ENCODE measurements at regions not wholly inside any gene's neighbourhood (a gene's known extent, or its start where the extent isn't known, plus 50 kb on each side); places are given as distances from the start of the nearest gene placed in this dataset.

GRCh38 chr5:87936667-87937066 lies 332.0 kb downstream of the TMEM161B start:
- Mint-ChIP-seq H3K36me3 (no peaks in the 10 kb centered on the region), H3K4me1 (ENCODE audit: low read depth) (no peaks in the 10 kb centered on the region), H3K27me3 (no peaks in the 10 kb centered on the region), H3K4me3 (no peak overlapping the region), H3K9me3 (peaks cover 4% of the 10 kb centered on the region), H3K27ac (no peak overlapping the region)
- POLR2A ChIA-PET = no interaction called here
- CTCF ChIA-PET = no interaction called here
- DNase-seq = no peak
- intact Hi-C loops (cut with micrococcal nuclease) = no loop called here

DNA sequence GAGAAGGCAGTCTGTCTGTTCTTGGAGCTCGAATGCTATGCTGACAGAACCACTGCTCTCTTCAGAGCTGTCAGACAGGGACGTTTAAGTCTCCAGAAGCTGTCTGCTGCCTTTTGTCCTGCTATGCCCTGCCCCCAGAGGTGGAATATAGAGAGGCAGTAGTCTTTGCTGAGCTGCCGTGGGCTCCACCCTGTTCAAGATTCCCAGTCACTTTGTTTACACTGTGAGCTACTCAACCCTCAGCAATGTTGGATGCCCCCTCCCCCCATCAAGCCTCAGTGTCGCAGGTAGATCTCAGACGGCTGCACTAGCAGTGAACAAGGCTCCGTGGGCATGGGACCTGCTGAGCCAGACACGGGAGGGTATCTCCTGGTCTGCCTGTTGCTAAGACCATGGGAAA lies 344.2 kb downstream of the TMEM161B start:
- H3K4me1 Mint-ChIP-seq (ENCODE audit: low read depth) = no peaks in the 10 kb centered on the region
- POLR2A ChIA-PET = no interaction called here
- intact Hi-C loops (cut with micrococcal nuclease) = no loop called here
- no peak overlapping the region for H3K4me3 Mint-ChIP-seq
- no peak for DNase-seq
- no peaks in the 10 kb centered on the region for H3K36me3 Mint-ChIP-seq
- CTCF ChIA-PET = no interaction called here
- H3K27me3 Mint-ChIP-seq = peaks cover 1% of the 10 kb centered on the region
- H3K27ac Mint-ChIP-seq = no peak overlapping the region
- H3K9me3 Mint-ChIP-seq = no peaks in the 10 kb centered on the region

DNA sequence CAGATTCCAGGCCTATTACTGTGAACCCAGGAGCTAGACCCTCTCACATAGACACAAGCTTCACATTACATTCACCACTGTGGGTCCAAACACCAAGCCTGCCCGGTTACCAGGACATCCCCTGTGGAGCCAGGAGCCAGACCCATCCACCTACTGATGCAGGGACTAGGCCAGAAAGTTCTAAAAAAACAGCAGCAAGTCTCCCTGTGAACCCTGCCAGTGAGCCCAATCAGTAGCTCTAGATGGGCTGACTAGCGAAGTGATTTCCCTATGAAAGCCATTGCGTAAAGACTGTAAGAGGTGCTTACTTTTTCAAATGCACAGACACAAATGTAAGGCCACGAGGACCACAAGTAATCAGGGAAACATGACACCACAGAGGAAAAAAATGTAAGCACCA lies 352.3 kb downstream of the TMEM161B start:
- H3K4me1 Mint-ChIP-seq (ENCODE audit: low read depth) = no peaks in the 10 kb centered on the region
- H3K27me3 Mint-ChIP-seq = no peaks in the 10 kb centered on the region
- no peaks in the 10 kb centered on the region for H3K9me3 Mint-ChIP-seq
- ChIA-PET POLR2A (no interaction called here), CTCF (no interaction called here)
- no peak for DNase-seq
- no peak overlapping the region for H3K4me3 Mint-ChIP-seq
- no peaks in the 10 kb centered on the region for H3K36me3 Mint-ChIP-seq
- H3K27ac Mint-ChIP-seq = no peak overlapping the region
- intact Hi-C loops (cut with micrococcal nuclease) = no loop called here

DNA sequence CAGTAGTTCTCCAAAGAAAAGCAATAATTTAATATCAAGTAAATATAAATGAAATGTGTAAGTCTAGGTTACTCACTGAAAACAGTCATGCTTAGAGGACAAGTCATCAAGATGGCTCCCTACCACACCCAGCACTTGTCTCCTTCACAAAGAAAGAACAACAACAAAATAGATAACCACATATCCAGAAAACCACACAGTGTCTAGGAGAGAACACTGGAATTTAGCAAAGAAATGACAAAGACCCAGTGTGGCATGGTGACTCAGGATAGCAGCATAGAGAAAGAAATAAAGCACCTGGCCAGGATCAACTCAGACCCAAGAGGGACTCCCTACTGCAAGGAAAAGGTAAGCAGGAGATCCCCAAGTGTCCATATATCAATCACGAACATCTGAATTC lies 356.2 kb downstream of the TMEM161B start:
- Mint-ChIP-seq H3K4me1 (ENCODE audit: low read depth) (no peaks in the 10 kb centered on the region), H3K4me3 (no peak overlapping the region), H3K27ac (no peak overlapping the region), H3K36me3 (no peaks in the 10 kb centered on the region), H3K9me3 (no peaks in the 10 kb centered on the region), H3K27me3 (no peaks in the 10 kb centered on the region)
- intact Hi-C loops (cut with micrococcal nuclease) = no loop called here
- no peak for DNase-seq
- ChIA-PET POLR2A (no interaction called here), CTCF (no interaction called here)

DNA sequence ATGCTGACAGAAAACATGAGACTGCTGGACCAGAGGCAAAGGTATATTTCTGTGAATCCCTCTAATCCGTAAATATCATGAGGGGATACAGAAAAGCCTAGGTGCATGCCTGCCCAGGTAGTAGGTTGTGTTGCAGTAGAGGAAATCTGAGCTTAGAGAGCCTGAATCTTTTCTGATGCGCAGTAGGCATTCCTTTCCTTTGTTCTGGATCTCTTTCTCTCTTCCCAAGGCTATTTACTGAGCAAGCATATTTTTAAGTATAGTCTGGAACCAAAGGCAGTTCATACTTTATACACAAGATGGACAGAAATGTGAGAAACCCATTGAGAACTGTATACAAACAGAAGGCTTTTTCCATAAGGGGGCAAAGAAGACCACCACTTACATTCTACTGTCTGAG lies 359.3 kb downstream of the TMEM161B start:
- ChIA-PET POLR2A (no interaction called here), CTCF (no interaction called here)
- H3K27ac Mint-ChIP-seq = no peak overlapping the region
- intact Hi-C loops (cut with micrococcal nuclease) = no loop called here
- no peaks in the 10 kb centered on the region for H3K36me3 Mint-ChIP-seq
- DNase-seq = no peak
- no peak overlapping the region for H3K4me3 Mint-ChIP-seq
- no peaks in the 10 kb centered on the region for H3K9me3 Mint-ChIP-seq
- no peaks in the 10 kb centered on the region for H3K4me1 Mint-ChIP-seq (ENCODE audit: low read depth)
- H3K27me3 Mint-ChIP-seq = no peaks in the 10 kb centered on the region

DNA sequence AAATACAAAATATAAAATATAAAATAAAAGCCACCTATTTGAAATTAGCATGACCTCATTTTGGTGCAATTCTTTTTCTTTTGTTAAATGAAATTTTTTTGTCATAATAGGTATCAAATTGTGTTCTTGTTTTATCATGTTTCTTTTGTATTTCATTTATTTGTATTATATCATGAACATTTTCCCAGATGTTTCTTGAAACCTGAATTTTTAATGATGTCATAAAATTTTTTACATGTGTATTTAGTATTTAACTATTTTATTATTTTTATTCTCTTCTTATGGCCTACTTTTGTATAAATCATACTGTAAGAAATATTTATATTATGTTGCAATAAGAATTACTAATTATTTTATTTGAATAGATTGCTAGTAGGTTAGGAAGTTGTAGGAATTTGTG lies 361.7 kb downstream of the TMEM161B start:
- ChIA-PET POLR2A (no interaction called here), CTCF (no interaction called here)
- H3K36me3 Mint-ChIP-seq = no peaks in the 10 kb centered on the region
- H3K4me3 Mint-ChIP-seq = no peak overlapping the region
- DNase-seq = no peak
- intact Hi-C loops (cut with micrococcal nuclease) = no loop called here
- no peaks in the 10 kb centered on the region for H3K27me3 Mint-ChIP-seq
- no peaks in the 10 kb centered on the region for H3K4me1 Mint-ChIP-seq (ENCODE audit: low read depth)
- H3K27ac Mint-ChIP-seq = no peak overlapping the region
- H3K9me3 Mint-ChIP-seq = no peaks in the 10 kb centered on the region

DNA sequence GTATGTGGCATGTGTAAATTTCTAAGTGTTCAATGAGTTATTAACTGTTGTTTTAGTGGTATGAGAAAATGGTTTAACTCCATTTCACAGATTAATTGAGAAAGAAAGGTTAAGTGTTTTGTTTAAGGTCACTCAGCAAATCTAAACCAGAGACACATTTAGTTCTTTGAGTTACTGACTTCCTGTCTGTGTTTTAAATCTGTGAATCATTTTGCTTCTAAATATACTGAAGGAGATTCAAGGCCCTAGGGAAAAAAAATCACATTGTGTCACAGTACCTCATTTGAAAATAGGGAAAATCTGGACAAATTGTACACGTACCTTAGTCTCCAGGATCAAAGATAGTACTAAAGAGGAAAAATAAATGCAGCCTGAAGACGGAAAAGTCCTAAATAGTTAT lies 368.2 kb downstream of the TMEM161B start:
- CTCF ChIA-PET = no interaction called here
- POLR2A ChIA-PET = no interaction called here
- Mint-ChIP-seq H3K9me3 (no peaks in the 10 kb centered on the region), H3K27me3 (no peaks in the 10 kb centered on the region), H3K27ac (no peak overlapping the region), H3K4me3 (no peak overlapping the region), H3K4me1 (ENCODE audit: low read depth) (no peaks in the 10 kb centered on the region), H3K36me3 (no peaks in the 10 kb centered on the region)
- no peak for DNase-seq
- intact Hi-C loops (cut with micrococcal nuclease) = no loop called here

DNA sequence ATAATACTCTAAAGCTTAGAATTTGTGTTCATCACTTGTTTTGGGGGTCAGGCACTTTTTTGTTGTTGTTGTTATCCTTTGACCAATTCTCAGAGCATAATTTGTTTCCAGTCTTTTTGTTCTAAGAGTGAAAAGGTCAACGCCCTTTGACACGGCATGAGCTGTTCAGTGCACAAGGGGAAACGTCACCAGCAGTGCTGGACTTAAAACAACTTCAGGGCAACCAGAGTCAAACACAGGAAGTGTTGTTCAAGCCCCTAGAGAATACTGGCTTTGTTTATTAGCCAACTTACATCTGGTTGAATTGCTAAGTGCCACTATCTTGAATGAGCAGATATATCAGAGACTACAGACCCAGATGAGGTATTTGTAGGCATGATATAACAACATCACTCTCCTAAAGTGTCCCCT lies 368.9 kb downstream of the TMEM161B start:
- no peak for DNase-seq
- H3K36me3 Mint-ChIP-seq = no peaks in the 10 kb centered on the region
- H3K4me3 Mint-ChIP-seq = no peak overlapping the region
- H3K27ac Mint-ChIP-seq = no peak overlapping the region
- no peaks in the 10 kb centered on the region for H3K27me3 Mint-ChIP-seq
- POLR2A ChIA-PET = no interaction called here
- intact Hi-C loops (cut with micrococcal nuclease) = no loop called here
- no peaks in the 10 kb centered on the region for H3K4me1 Mint-ChIP-seq (ENCODE audit: low read depth)
- CTCF ChIA-PET = no interaction called here
- H3K9me3 Mint-ChIP-seq = no peaks in the 10 kb centered on the region

DNA sequence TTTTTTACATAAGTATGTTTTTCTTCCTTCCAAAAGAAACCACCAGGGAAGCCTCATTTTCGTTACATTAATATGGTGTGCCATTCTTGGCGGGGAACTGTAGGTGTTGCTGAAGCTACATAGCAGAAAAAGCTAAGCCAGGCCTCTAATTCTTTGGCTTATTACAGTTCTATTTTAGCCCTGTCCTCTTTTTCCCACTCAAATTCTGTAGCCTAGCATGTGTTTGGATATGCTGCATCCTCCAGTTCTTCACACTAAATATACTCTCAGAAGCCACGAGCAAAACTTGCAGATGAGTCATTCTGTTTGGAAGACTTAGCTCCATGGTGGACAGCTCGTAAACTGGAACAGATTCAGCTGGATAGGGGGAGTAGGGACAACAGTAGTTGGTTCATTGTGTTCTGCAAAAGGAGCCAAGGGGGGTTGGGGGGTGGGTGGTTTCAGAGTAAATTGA lies 369.4 kb downstream of the TMEM161B start:
- intact Hi-C loops (cut with micrococcal nuclease) = no loop called here
- no peak for DNase-seq
- H3K27me3 Mint-ChIP-seq = no peaks in the 10 kb centered on the region
- H3K4me1 Mint-ChIP-seq (ENCODE audit: low read depth) = no peaks in the 10 kb centered on the region
- ChIA-PET POLR2A (no interaction called here), CTCF (no interaction called here)
- no peaks in the 10 kb centered on the region for H3K9me3 Mint-ChIP-seq
- H3K36me3 Mint-ChIP-seq = no peaks in the 10 kb centered on the region
- H3K27ac Mint-ChIP-seq = no peak overlapping the region
- no peak overlapping the region for H3K4me3 Mint-ChIP-seq

GRCh38 chr5:87898574-87898973 lies 370.1 kb downstream of the TMEM161B start:
- DNase-seq = no peak
- POLR2A ChIA-PET = no interaction called here
- H3K27ac Mint-ChIP-seq = no peak overlapping the region
- H3K4me1 Mint-ChIP-seq (ENCODE audit: low read depth) = no peaks in the 10 kb centered on the region
- CTCF ChIA-PET = no interaction called here
- intact Hi-C loops (cut with micrococcal nuclease) = no loop called here
- no peaks in the 10 kb centered on the region for H3K27me3 Mint-ChIP-seq
- no peaks in the 10 kb centered on the region for H3K9me3 Mint-ChIP-seq
- no peak overlapping the region for H3K4me3 Mint-ChIP-seq
- H3K36me3 Mint-ChIP-seq = no peaks in the 10 kb centered on the region

DNA sequence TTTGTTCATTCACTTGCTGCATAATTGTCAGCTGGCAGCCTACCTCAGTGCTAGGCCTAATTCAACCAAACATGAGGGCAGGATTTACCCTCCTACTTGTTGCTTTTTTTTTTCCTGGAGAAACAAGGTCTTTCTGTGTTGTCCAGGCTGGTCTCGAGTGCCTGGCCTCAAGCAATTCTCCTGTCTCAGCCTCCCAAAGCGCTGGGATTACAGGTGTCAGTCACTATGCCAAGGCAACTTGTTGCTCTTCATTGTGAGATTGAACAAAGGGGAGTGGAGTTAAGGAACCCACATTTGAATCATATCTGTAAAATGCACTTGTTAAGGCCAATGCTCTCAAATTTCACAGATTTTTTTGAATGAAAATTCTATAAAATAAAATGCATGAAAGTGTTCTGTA lies 380.5 kb downstream of the TMEM161B start:
- intact Hi-C loops (cut with micrococcal nuclease) = no loop called here
- H3K27ac Mint-ChIP-seq = no peak overlapping the region
- no peak for DNase-seq
- no peaks in the 10 kb centered on the region for H3K36me3 Mint-ChIP-seq
- no peaks in the 10 kb centered on the region for H3K27me3 Mint-ChIP-seq
- ChIA-PET POLR2A (no interaction called here), CTCF (no interaction called here)
- no peak overlapping the region for H3K4me3 Mint-ChIP-seq
- no peaks in the 10 kb centered on the region for H3K4me1 Mint-ChIP-seq (ENCODE audit: low read depth)
- H3K9me3 Mint-ChIP-seq = no peaks in the 10 kb centered on the region

DNA sequence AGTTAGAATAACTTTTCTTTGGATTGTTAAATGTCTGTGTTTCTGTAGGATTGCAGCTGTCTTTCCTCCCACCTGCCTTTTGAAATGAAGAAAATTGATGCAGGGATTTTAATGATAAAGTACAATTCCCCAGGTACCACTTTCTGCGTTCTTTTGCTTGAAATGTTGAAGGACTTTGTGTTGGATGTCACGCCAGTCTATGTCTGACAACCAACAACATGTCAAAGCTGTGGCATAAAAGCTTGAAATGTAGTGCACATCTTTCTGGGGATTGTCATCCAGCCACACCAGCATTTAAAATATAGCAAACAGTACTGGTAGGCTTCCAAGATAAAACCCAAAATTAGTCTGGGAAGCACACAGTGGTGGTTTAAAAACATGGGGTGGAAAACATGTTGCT lies 381.4 kb downstream of the TMEM161B start:
- H3K27me3 Mint-ChIP-seq = no peaks in the 10 kb centered on the region

GRCh38 chr5:87886164-87886563 lies 382.5 kb downstream of the TMEM161B start:
- no peak overlapping the region for H3K27ac Mint-ChIP-seq
- H3K36me3 Mint-ChIP-seq = no peaks in the 10 kb centered on the region
- POLR2A ChIA-PET = no interaction called here
- no peak for DNase-seq
- no peaks in the 10 kb centered on the region for H3K27me3 Mint-ChIP-seq
- H3K4me1 Mint-ChIP-seq (ENCODE audit: low read depth) = no peaks in the 10 kb centered on the region
- intact Hi-C loops (cut with micrococcal nuclease) = no loop called here
- CTCF ChIA-PET = no interaction called here
- no peak overlapping the region for H3K4me3 Mint-ChIP-seq
- peaks cover 10% of the 10 kb centered on the region for H3K9me3 Mint-ChIP-seq

More for the DNA sequence above, 381.4 kb downstream of the TMEM161B start:
- no peak for DNase-seq
- ChIA-PET CTCF (no interaction called here), POLR2A (no interaction called here)
- H3K4me1 Mint-ChIP-seq (ENCODE audit: low read depth) = no peaks in the 10 kb centered on the region
- H3K4me3 Mint-ChIP-seq = no peak overlapping the region
- H3K36me3 Mint-ChIP-seq = no peaks in the 10 kb centered on the region
- no peak overlapping the region for H3K27ac Mint-ChIP-seq
- intact Hi-C loops (cut with micrococcal nuclease) = no loop called here
- H3K9me3 Mint-ChIP-seq = peaks cover 3% of the 10 kb centered on the region

DNA sequence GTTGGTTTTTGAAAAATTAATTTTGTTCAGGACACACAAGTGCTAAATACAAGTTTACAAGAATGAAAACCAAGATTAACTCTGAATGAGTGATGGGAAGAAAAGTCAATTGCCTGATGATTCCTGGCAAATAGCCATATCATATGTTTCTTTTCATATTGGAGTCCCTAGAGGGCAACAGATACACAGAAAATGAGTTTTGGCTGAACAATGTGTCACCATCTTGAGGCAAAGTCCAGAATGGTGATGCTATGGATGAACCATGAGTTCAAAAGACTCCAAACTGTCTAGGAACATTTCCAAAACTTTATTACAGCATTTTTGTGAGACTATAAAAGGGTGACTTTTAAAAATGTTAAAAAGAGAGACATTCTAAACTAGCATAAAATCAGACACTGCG lies 382.9 kb downstream of the TMEM161B start:
- ChIA-PET POLR2A (no interaction called here), CTCF (no interaction called here)
- intact Hi-C loops (cut with micrococcal nuclease) = no loop called here
- H3K4me1 Mint-ChIP-seq (ENCODE audit: low read depth) = no peaks in the 10 kb centered on the region
- H3K36me3 Mint-ChIP-seq = no peaks in the 10 kb centered on the region
- DNase-seq = no peak
- H3K27me3 Mint-ChIP-seq = no peaks in the 10 kb centered on the region
- H3K9me3 Mint-ChIP-seq = peaks cover 11% of the 10 kb centered on the region
- H3K27ac Mint-ChIP-seq = no peak overlapping the region
- H3K4me3 Mint-ChIP-seq = no peak overlapping the region

Measured in activated CD4-positive, alpha-beta memory T cell treated with anti-CD3 and anti-CD28 coated beads for 36 hours (primary cell).